ENCODE measurements at regions not wholly inside any gene's neighbourhood (a gene's known extent, or its start where the extent isn't known, plus 50 kb on each side); places are given as distances from the start of the nearest gene placed in this dataset.

GRCh38 chr10:36703179-36703578 lies 422.2 kb upstream of the ANKRD30A start:
- TF ChIP-seq CTCF (conservative IDR thresholded peaks at IDR 0.05) (no peak), EZH2 (IDR thresholded peaks at IDR 0.05; ENCODE audit: low read depth) (no peak)
- no peaks in the 10 kb centered on the region for H3K27me3 ChIP-seq (ENCODE audit: insufficient read depth, low read depth)
- no peaks in the 10 kb centered on the region for H3K9me3 ChIP-seq (ENCODE audit: insufficient read depth, low read depth)
- no peak overlapping the region for H3K4me2 ChIP-seq
- no peak overlapping the region for H3K4me3 ChIP-seq
- no peaks in the 10 kb centered on the region for H4K20me1 ChIP-seq (ENCODE audit: insufficient read depth)
- no peak overlapping the region for H2AFZ ChIP-seq
- DNase-seq = no peak
- no peaks in the 10 kb centered on the region for H3K79me2 ChIP-seq (ENCODE audit: low read depth)
- H3K9me2 ChIP-seq (ENCODE audit: insufficient read depth) = no peaks in the 10 kb centered on the region
- H3F3A ChIP-seq (ENCODE audit: insufficient read depth, low read depth) = no peaks in the 10 kb centered on the region
- no TSS peak for BruUV-seq (replicated peaks)
- H3K27ac ChIP-seq = no peak overlapping the region
- H3K36me3 ChIP-seq (ENCODE audit: low read depth) = no peaks in the 10 kb centered on the region
- intact Hi-C loops (cut with micrococcal nuclease; ENCODE audit: unreplicated experiment) = no loop called here
- no peaks in the 10 kb centered on the region for H3K4me1 ChIP-seq (replicated peaks; ENCODE audit: insufficient read depth)
- POLR2A ChIA-PET (ENCODE audit: unreplicated experiment) = no interaction called here
- CTCF ChIA-PET = no interaction called here

GRCh38 chr10:36700123-36700522 lies 425.3 kb upstream of the ANKRD30A start:
- POLR2A ChIA-PET (ENCODE audit: unreplicated experiment) = no interaction called here
- no peaks in the 10 kb centered on the region for H3K36me3 ChIP-seq (ENCODE audit: low read depth)
- no peak for DNase-seq
- H2AFZ ChIP-seq = no peak overlapping the region
- H3K27me3 ChIP-seq (ENCODE audit: insufficient read depth, low read depth) = no peaks in the 10 kb centered on the region
- no peaks in the 10 kb centered on the region for H4K20me1 ChIP-seq (ENCODE audit: insufficient read depth)
- no peak overlapping the region for H3K4me2 ChIP-seq
- CTCF ChIA-PET = no interaction called here
- TF ChIP-seq CTCF (conservative IDR thresholded peaks at IDR 0.05) (no peak), EZH2 (IDR thresholded peaks at IDR 0.05; ENCODE audit: low read depth) (no peak)
- H3K4me1 ChIP-seq (replicated peaks; ENCODE audit: insufficient read depth) = no peaks in the 10 kb centered on the region
- no peaks in the 10 kb centered on the region for H3K9me3 ChIP-seq (ENCODE audit: insufficient read depth, low read depth)
- H3K4me3 ChIP-seq = no peak overlapping the region
- intact Hi-C loops (cut with micrococcal nuclease; ENCODE audit: unreplicated experiment) = no loop called here
- no TSS peak for BruUV-seq (replicated peaks)
- H3F3A ChIP-seq (ENCODE audit: insufficient read depth, low read depth) = no peaks in the 10 kb centered on the region
- H3K79me2 ChIP-seq (ENCODE audit: low read depth) = no peaks in the 10 kb centered on the region
- H3K9me2 ChIP-seq (ENCODE audit: insufficient read depth) = no peaks in the 10 kb centered on the region
- H3K27ac ChIP-seq = no peak overlapping the region

- Histone ChIP-seq H3K4me3 (no peak overlapping the region), H3K27me3 (ENCODE audit: insufficient read depth, low read depth) (peaks cover 4% of the 10 kb centered on the region; the same call in 1 of the 2 replicates), H3K36me3 (ENCODE audit: low read depth) (no peaks in the 10 kb centered on the region), H3K9me3 (ENCODE audit: insufficient read depth, low read depth) (no peaks in the 10 kb centered on the region), H3K4me2 (no peak overlapping the region), H3F3A (ENCODE audit: insufficient read depth, low read depth) (no peaks in the 10 kb centered on the region), H3K4me1 (replicated peaks; ENCODE audit: insufficient read depth) (no peaks in the 10 kb centered on the region), H4K20me1 (ENCODE audit: insufficient read depth) (no peaks in the 10 kb centered on the region), H3K79me2 (ENCODE audit: low read depth) (no peaks in the 10 kb centered on the region), H2AFZ (no peak overlapping the region), H3K27ac (no peak overlapping the region), H3K9me2 (ENCODE audit: insufficient read depth) (no peaks in the 10 kb centered on the region)
- ChIA-PET CTCF (no interaction called here), POLR2A (ENCODE audit: unreplicated experiment) (no interaction called here)
- intact Hi-C loops (cut with micrococcal nuclease; ENCODE audit: unreplicated experiment) = no loop called here
- TF ChIP-seq EZH2 (IDR thresholded peaks at IDR 0.05; ENCODE audit: low read depth) = no peak
- TF ChIP-seq CTCF (conservative IDR thresholded peaks at IDR 0.05) = no peak
- DNase-seq = no peak
- BruUV-seq (replicated peaks) = no TSS peak
Observed at GRCh38 chr10:36692759-36693158, 432.6 kb upstream of the ANKRD30A start.
